ENCODE measurements at regions not wholly inside any gene's neighbourhood (a gene's known extent, or its start where the extent isn't known, plus 50 kb on each side); places are given as distances from the start of the nearest gene placed in this dataset.

GRCh38 chr6:115053169-115053860 is 710.5 kb upstream of the HS3ST5 start:
- no peak overlapping the region for H3K4me3 Mint-ChIP-seq (ENCODE audit: unreplicated experiment)
- no peaks in the 10 kb centered on the region for H3K4me1 Mint-ChIP-seq (ENCODE audit: unreplicated experiment)
- DNase-seq (ENCODE audit: low spot score) = no peak
- H3K27ac Mint-ChIP-seq (ENCODE audit: unreplicated experiment) = no peak overlapping the region
- TF ChIP-seq CTCF (IDR thresholded peaks at IDR 0.05; ENCODE audit: unreplicated experiment) = no peak
- no peaks in the 10 kb centered on the region for H3K9me3 Mint-ChIP-seq (ENCODE audit: unreplicated experiment)
- H3K36me3 Mint-ChIP-seq (ENCODE audit: low read depth, unreplicated experiment) = no peaks in the 10 kb centered on the region
- no peaks in the 10 kb centered on the region for H3K27me3 Mint-ChIP-seq (ENCODE audit: unreplicated experiment)

DNA sequence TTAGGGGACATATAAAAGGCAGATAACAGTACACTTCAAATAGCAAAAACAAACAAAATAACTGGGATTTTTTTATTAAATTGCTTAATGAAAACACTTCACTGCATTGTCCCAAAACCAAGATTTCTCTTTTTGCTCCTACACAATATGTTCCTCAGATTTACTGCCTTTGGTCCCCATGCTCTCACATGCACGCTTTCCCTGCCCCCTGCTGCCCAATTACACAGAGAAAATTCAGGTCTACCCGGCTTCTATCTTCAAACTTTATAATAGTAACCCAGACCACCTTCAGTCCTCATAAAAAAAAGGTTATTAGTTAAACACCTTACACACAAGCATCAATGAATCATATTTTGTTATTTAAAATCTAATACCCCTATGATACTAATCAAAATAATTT is 673.8 kb upstream of the HS3ST5 start:
- Mint-ChIP-seq H3K4me3 (ENCODE audit: unreplicated experiment) (no peak overlapping the region), H3K36me3 (ENCODE audit: low read depth, unreplicated experiment) (no peaks in the 10 kb centered on the region), H3K9me3 (ENCODE audit: unreplicated experiment) (no peaks in the 10 kb centered on the region), H3K4me1 (ENCODE audit: unreplicated experiment) (no peaks in the 10 kb centered on the region), H3K27ac (ENCODE audit: unreplicated experiment) (no peak overlapping the region), H3K27me3 (ENCODE audit: unreplicated experiment) (no peaks in the 10 kb centered on the region)
- TF ChIP-seq CTCF (IDR thresholded peaks at IDR 0.05; ENCODE audit: unreplicated experiment) = no peak
- no peak for DNase-seq (ENCODE audit: low spot score)

GRCh38 chr6:115004982-115005381 is 662.2 kb upstream of the HS3ST5 start:
- H3K4me3 Mint-ChIP-seq (ENCODE audit: unreplicated experiment) = no peak overlapping the region
- no peak overlapping the region for H3K27ac Mint-ChIP-seq (ENCODE audit: unreplicated experiment)
- H3K27me3 Mint-ChIP-seq (ENCODE audit: unreplicated experiment) = peaks cover 2% of the 10 kb centered on the region
- TF ChIP-seq CTCF (IDR thresholded peaks at IDR 0.05; ENCODE audit: unreplicated experiment) = no peak
- no peaks in the 10 kb centered on the region for H3K9me3 Mint-ChIP-seq (ENCODE audit: unreplicated experiment)
- H3K36me3 Mint-ChIP-seq (ENCODE audit: low read depth, unreplicated experiment) = no peaks in the 10 kb centered on the region
- DNase-seq (ENCODE audit: low spot score) = no peak
- H3K4me1 Mint-ChIP-seq (ENCODE audit: unreplicated experiment) = no peaks in the 10 kb centered on the region

DNA sequence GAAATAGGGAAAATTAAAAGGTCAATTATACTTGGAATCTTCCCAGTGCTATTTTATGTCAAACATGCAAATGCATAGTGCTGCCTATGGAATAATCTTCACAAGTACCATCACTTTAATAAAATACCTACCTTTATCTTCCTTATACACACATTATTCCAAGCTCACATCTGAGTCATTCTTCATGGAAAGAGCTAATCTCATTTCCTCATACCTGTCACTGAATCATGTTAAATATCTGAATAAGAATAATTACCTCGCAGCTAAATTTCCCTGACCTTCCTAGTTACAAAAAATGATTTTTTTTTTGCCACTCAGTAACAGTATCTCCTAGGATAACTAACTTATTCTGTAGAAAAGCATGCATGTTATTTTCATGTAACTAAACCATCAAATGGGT is 661.4 kb upstream of the HS3ST5 start:
- no peaks in the 10 kb centered on the region for H3K36me3 Mint-ChIP-seq (ENCODE audit: low read depth, unreplicated experiment)
- no peak overlapping the region for H3K27ac Mint-ChIP-seq (ENCODE audit: unreplicated experiment)
- no peaks in the 10 kb centered on the region for H3K4me1 Mint-ChIP-seq (ENCODE audit: unreplicated experiment)
- DNase-seq (ENCODE audit: low spot score) = no peak
- peaks cover 2% of the 10 kb centered on the region for H3K27me3 Mint-ChIP-seq (ENCODE audit: unreplicated experiment)
- no peak overlapping the region for H3K4me3 Mint-ChIP-seq (ENCODE audit: unreplicated experiment)
- H3K9me3 Mint-ChIP-seq (ENCODE audit: unreplicated experiment) = no peaks in the 10 kb centered on the region
- TF ChIP-seq CTCF (IDR thresholded peaks at IDR 0.05; ENCODE audit: unreplicated experiment) = no peak

GRCh38 chr6:115001731-115002350 is 659.0 kb upstream of the HS3ST5 start:
- Mint-ChIP-seq H3K9me3 (ENCODE audit: unreplicated experiment) (no peaks in the 10 kb centered on the region), H3K4me3 (ENCODE audit: unreplicated experiment) (no peak overlapping the region), H3K27me3 (ENCODE audit: unreplicated experiment) (peaks cover 2% of the 10 kb centered on the region), H3K4me1 (ENCODE audit: unreplicated experiment) (no peaks in the 10 kb centered on the region), H3K36me3 (ENCODE audit: low read depth, unreplicated experiment) (no peaks in the 10 kb centered on the region), H3K27ac (ENCODE audit: unreplicated experiment) (no peak overlapping the region)
- TF ChIP-seq CTCF (IDR thresholded peaks at IDR 0.05; ENCODE audit: unreplicated experiment) = no peak
- no peak for DNase-seq (ENCODE audit: low spot score)

Data from endothelial cell (in vitro differentiated cells).